CD4-positive, alpha-beta T cell treated with Interleukin-12 subunit alpha and Interleukin-12 subunit beta, for 1 hour (primary cell): ENCODE measurements at regions not wholly inside any gene's neighbourhood (a gene's known extent, or its start where the extent isn't known, plus 50 kb on each side); places are given as distances from the start of the nearest gene placed in this dataset.

Experiments used
- DNase-seq: peaks from one replicate; pipeline ENCODE4 v3.0.0-alpha.2; 2020

GRCh38 chr6:6843057-6843627 is 254.6 kb downstream of the LY86 start:
- no peak for DNase-seq

GRCh38 chr6:6843777-6844176 is 255.3 kb downstream of the LY86 start:
- no peak for DNase-seq

- DNase-seq = no peak
Measured at GRCh38 chr6:6844530-6844929, 256.0 kb downstream of the LY86 start.

- DNase-seq = no peak
Measured at GRCh38 chr6:6845603-6846002, 257.1 kb downstream of the LY86 start.

- no peak for DNase-seq
Measured at GRCh38 chr6:6847591-6847990, 259.1 kb downstream of the LY86 start.

GRCh38 chr6:6851059-6851948 is 256.5 kb upstream of the RREB1 start:
- DNase-seq = no peak

GRCh38 chr6:6851949-6852261 is 255.9 kb upstream of the RREB1 start:
- no peak for DNase-seq

- DNase-seq = peak; percentile 21
Measured at GRCh38 chr6:6856538-6857523, 250.9 kb upstream of the RREB1 start.

GRCh38 chr6:6857528-6857927 is 250.2 kb upstream of the RREB1 start:
- DNase-seq = no peak

- no peak for DNase-seq
Measured at GRCh38 chr6:6858533-6858982, 249.2 kb upstream of the RREB1 start.

GRCh38 chr6:6859105-6859504 is 248.7 kb upstream of the RREB1 start:
- no peak for DNase-seq

GRCh38 chr6:6859722-6860121 is 248.0 kb upstream of the RREB1 start:
- no peak for DNase-seq

- no peak for DNase-seq
Measured at GRCh38 chr6:6860863-6861262, 246.9 kb upstream of the RREB1 start.

- no peak for DNase-seq
Measured at GRCh38 chr6:6861351-6861894, 246.3 kb upstream of the RREB1 start.

- DNase-seq = no peak
Measured at GRCh38 chr6:6861995-6862394, 245.8 kb upstream of the RREB1 start.

GRCh38 chr6:6863970-6864639 is 243.7 kb upstream of the RREB1 start:
- DNase-seq = no peak

GRCh38 chr6:6865611-6866010 is 242.2 kb upstream of the RREB1 start:
- DNase-seq = no peak

- no peak for DNase-seq
Measured at GRCh38 chr6:6866656-6867403, 240.9 kb upstream of the RREB1 start.

- DNase-seq = no peak
Measured at GRCh38 chr6:6867404-6867799, 240.4 kb upstream of the RREB1 start.

- DNase-seq = no peak
Measured at GRCh38 chr6:6869094-6869493, 238.7 kb upstream of the RREB1 start.

GRCh38 chr6:6870921-6871320 is 236.8 kb upstream of the RREB1 start:
- DNase-seq = no peak
